Sigmoid colon (tissue), 4 donors: ENCODE measurements at regions not wholly inside any gene's neighbourhood (a gene's known extent, or its start where the extent isn't known, plus 50 kb on each side); places are given as distances from the start of the nearest gene placed in this dataset.

ENCODE experiments used
- EP300 ChIP-seq, 4 donors: sonication (generic); formaldehyde crosslinking; IDR thresholded peaks; one replicate each; pipeline ENCODE4 v1.6.1; 2017; ENCODE audit warnings: antibody characterized with exemption in 4 of 4
- TF ChIP-seq, protein P1 (sequence below), 4 experiments: fragments of 450-650 bp in 3 of 4; fragments of 200-600 bp in 1 of 4; IDR thresholded peaks; one replicate each; pipeline ENCODE4 v1.5.1; 2016 to 2019; ENCODE audit warnings: antibody characterized with exemption in 4 of 4, mild to moderate bottlenecking in 3 of 4, moderate library complexity in 2 of 4

DNA sequence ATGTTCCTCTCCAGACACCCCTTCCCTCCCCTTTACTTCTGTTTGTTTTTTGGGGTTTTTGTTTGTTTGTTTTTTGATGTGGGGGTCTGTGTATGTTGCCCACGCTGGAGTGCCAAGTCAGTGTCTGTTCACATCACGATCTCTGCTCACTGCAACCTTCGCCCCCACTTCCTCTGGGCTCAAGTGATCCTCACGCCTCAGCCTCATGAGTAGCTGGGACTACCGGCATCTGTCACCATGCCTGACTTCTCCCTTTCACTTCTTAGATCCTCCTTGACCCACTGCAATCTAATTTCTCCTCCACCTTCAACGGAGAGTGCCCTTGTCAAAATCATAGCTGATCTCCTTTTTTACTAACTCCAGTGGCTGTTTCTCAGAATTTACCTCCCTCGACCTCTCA lies 100.7 kb upstream of the KIF26B start:
- TF ChIP-seq, protein P1, sequence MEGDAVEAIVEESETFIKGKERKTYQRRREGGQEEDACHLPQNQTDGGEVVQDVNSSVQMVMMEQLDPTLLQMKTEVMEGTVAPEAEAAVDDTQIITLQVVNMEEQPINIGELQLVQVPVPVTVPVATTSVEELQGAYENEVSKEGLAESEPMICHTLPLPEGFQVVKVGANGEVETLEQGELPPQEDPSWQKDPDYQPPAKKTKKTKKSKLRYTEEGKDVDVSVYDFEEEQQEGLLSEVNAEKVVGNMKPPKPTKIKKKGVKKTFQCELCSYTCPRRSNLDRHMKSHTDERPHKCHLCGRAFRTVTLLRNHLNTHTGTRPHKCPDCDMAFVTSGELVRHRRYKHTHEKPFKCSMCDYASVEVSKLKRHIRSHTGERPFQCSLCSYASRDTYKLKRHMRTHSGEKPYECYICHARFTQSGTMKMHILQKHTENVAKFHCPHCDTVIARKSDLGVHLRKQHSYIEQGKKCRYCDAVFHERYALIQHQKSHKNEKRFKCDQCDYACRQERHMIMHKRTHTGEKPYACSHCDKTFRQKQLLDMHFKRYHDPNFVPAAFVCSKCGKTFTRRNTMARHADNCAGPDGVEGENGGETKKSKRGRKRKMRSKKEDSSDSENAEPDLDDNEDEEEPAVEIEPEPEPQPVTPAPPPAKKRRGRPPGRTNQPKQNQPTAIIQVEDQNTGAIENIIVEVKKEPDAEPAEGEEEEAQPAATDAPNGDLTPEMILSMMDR (IDR thresholded peaks at IDR 0.05): no peak
- no peak for TF ChIP-seq EP300 (IDR thresholded peaks at IDR 0.05)
